GM10248 (cell line): ENCODE measurements at regions not wholly inside any gene's neighbourhood (a gene's known extent, or its start where the extent isn't known, plus 50 kb on each side); places are given as distances from the start of the nearest gene placed in this dataset.

ENCODE experiments used
- CTCF ChIA-PET: fragments of 300-600 bp; sonication (Branson Sonifier 250); formaldehyde crosslinking; extraction: SDS; loops from one replicate; lab custom pipeline; 2021; ENCODE audit warnings: antibody characterized with exemption; lab: Yijun Ruan, JAX
- POLR2A ChIA-PET: fragments of 350-650 bp; sonication (Branson Sonifier 250); formaldehyde crosslinking; extraction: SDS; loops from one replicate; lab custom pipeline; 2020; ENCODE audit warnings: antibody characterized with exemption; lab: Yijun Ruan, JAX
- DNase-seq: peaks from one replicate; pipeline ENCODE4 v3.0.0; 2012; ENCODE audit errors: extremely low spot score
- TF ChIP-seq, protein P1 (sequence below): IDR thresholded peaks from 2 replicates; pipeline ENCODE4 v1.5.1; 2012; ENCODE audit warnings: mild to moderate bottlenecking, low read depth; ENCODE audit errors: extremely low read depth, missing control alignments, control extremely low read depth

DNA sequence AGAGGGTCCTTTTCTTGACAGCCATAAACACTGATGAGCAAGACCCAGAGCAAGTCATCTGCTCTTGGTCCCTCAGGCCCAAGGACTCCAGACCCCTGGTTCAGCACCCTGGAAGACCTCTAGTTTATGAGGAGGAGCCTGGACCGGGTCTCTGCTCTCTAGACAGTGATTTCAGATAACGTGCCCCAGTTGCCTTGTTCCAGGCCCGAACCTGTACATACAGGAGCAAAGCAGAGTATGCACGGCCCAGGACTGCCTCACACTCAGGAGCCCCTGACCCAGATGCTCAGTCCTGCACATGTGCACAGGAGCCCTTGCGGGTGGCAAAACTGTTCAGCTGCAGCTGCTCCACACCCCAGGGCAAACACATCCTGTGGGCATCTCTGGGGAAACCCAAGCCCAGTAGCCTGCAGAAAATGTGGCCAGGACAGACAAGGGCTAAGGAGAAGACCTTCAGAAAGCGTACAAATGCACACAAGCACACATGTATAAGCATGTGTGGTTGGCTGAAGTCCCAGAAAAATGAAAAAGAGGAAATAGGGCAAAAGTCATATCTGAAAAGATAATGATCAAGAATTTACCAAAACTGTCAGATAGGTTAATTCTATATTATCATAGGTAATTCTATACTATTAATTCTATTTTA is 59.9 kb upstream of the CORO2B start:
- DNase-seq, result no peak
- ChIA-PET CTCF (interaction anchor here (1.0 to 1.3 kb wide), 2 partner anchors 10 to 17 kb away, joined by 3 read pairs; no protein-coding TSS in a partner anchor), POLR2A (no interaction called here)
- TF ChIP-seq, protein P1, sequence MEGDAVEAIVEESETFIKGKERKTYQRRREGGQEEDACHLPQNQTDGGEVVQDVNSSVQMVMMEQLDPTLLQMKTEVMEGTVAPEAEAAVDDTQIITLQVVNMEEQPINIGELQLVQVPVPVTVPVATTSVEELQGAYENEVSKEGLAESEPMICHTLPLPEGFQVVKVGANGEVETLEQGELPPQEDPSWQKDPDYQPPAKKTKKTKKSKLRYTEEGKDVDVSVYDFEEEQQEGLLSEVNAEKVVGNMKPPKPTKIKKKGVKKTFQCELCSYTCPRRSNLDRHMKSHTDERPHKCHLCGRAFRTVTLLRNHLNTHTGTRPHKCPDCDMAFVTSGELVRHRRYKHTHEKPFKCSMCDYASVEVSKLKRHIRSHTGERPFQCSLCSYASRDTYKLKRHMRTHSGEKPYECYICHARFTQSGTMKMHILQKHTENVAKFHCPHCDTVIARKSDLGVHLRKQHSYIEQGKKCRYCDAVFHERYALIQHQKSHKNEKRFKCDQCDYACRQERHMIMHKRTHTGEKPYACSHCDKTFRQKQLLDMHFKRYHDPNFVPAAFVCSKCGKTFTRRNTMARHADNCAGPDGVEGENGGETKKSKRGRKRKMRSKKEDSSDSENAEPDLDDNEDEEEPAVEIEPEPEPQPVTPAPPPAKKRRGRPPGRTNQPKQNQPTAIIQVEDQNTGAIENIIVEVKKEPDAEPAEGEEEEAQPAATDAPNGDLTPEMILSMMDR, result no peak

DNA sequence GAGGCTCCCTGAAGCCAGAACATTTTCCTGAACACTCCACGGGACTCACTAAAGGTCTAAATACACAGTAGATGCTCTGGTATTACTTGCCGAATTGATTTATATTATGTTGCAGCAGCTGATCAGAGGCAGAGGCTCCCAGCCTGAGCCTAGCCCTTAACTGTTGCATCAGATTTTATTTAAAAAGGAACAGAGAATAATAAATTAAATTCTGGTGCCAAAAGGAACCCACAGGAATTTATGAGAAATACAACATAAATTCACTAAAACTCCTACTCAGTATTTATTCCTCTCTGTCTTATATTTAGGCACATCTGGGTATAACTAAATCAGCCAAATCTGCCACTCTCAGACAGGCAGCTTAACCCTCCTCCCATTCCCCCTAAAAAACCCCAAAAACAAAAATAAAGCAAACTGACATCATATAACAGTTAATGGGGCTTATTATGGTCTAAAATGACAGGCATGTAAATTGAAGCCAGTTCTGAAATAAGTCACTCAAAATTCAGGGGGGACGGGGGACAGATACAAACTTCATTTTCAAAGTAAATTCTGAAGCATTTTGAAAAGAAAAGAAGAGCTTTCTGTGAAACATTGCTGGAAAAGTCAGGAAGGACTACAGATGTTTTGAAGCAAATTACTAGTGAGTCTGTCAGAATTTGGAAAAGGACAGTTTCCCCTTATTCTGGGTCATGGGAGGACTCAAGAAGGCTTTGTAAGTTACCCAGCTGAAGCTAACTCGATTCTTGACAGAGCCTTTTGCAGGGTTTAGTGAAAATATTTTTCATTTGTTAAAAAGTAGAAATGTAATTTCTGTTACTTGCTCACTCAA is 53.8 kb upstream of the CORO2B start:
- ChIA-PET CTCF (interaction anchor here (1.1 to 4.7 kb wide), 7 partner anchors 20 to 473 kb away, joined by 3 to 37 read pairs (median 4); no protein-coding TSS in a partner anchor), POLR2A (no interaction called here)
- DNase-seq, result no peak
- TF ChIP-seq, protein P1, result no peak

DNA sequence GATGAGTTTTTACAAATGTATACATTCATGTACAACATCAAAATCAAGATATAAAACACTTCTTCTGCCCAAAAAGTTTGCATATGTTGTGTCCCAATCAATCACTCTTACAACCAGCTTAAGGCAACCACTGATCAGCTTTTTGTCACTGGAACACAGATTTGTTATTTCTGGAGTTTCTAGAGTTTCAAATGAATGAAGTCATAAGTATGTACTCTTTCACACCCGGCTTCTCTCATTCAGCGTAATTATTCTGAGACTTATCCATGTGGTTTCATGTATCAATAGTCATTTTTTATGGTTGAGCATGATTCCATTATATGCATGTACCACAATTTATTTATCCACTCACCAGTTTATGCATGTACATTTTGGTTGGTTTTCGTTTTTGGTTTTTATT is 53.0 kb upstream of the CORO2B start:
- POLR2A ChIA-PET, result no interaction called here
- DNase-seq, result no peak
- TF ChIP-seq, protein P1, result no peak
- CTCF ChIA-PET, result interaction anchor here (1.1 to 4.7 kb wide), 7 partner anchors 21 to 350 kb away, joined by 3 to 37 read pairs (median 4); no protein-coding TSS in a partner anchor

DNA sequence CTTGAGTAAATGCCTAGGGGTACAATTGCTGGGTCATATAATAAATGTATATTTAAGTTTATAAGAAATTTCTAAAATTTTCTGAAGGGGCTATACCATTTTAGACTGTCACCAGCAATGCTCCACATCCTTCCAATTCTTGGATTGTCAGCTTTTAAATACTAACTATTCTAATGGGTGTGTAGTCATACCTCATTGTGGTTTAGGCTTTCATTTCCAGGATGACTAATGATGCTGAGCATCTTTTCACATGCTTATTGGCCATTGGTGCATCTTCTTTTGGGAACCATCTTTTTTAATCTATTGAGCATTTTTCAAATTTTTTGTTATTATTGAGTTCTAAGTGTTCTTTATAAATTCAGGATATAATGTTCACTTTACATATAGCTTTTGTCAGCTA is 52.5 kb upstream of the CORO2B start:
- TF ChIP-seq, protein P1, result no peak
- ChIA-PET CTCF (interaction anchor here (1.5 to 4.7 kb wide), 5 partner anchors 21 to 350 kb away, joined by 4 to 37 read pairs (median 5); no protein-coding TSS in a partner anchor), POLR2A (no interaction called here)
- DNase-seq, result no peak

DNA sequence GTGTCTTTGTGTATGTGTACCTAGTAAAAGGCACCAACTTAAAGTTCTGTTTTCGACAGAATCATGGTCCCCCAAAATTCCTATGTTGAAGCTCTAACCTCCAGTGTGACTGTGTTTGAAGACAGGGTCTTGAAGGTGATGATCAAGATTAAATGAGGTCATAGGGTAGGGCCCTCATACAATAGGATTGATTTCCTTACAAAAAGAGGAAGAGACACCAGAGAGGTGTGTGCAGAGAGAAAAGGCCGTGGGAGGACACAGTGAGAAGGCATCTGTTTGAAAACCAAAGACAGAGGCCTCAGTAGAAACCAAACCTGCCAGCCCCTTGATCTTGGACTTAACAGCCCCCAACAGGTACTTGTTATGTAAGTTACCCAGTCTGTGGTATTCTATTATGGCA is 52.0 kb upstream of the CORO2B start:
- POLR2A ChIA-PET, result no interaction called here

More for the DNA sequence above, 52.0 kb upstream of the CORO2B start:
- CTCF ChIA-PET, result interaction anchor here (1.0 to 4.7 kb wide), 5 partner anchors 14 to 147 kb away, joined by 3 to 37 read pairs (median 4); no protein-coding TSS in a partner anchor
- no peak for DNase-seq
- TF ChIP-seq, protein P1, result no peak
